Esophagus (tissue), 2 donors: ENCODE measurements at regions not wholly inside any gene's neighbourhood (a gene's known extent, or its start where the extent isn't known, plus 50 kb on each side); places are given as distances from the start of the nearest gene placed in this dataset.

ENCODE experiments used
- H3K27ac ChIP-seq, 2 donors: one replicate each; pipeline ENCODE4 v1.5.1; 2013; ENCODE audit warnings: low read depth in 2 of 2, mild to moderate bottlenecking in 2 of 2, inconsistent platforms in 1 of 2, low read length in 1 of 2, moderate library complexity in 1 of 2
- H3K27me3 ChIP-seq, 2 donors: one replicate each; pipeline ENCODE4 v1.6.1; 2013; ENCODE audit warnings: low read length in 2 of 2, control low read depth in 1 of 2, mild to moderate bottlenecking in 1 of 2; ENCODE audit not compliant: insufficient read depth in 2 of 2, control insufficient read depth in 1 of 2
- H3K36me3 ChIP-seq, 2 donors: one replicate each; pipeline ENCODE4 v1.6.1; 2013; ENCODE audit warnings: low read length in 1 of 2; ENCODE audit not compliant: control insufficient read depth in 2 of 2, insufficient read depth in 2 of 2
- H3K4me1 ChIP-seq, 2 donors: one replicate each; pipeline ENCODE4 v1.6.1; 2013; ENCODE audit warnings: low read length in 1 of 2; ENCODE audit not compliant: control insufficient read depth in 2 of 2, insufficient read depth in 2 of 2
- H3K4me3 ChIP-seq, 2 donors: one replicate each; pipeline ENCODE4 v1.5.1; 2013; ENCODE audit warnings: low read length in 2 of 2, mild to moderate bottlenecking in 2 of 2, low read depth in 1 of 2, moderate library complexity in 1 of 2
- H3K9me3 ChIP-seq, 2 donors: one replicate each; pipeline ENCODE4 v1.6.1; 2013; ENCODE audit warnings: mild to moderate bottlenecking in 2 of 2, low read depth in 1 of 2, low read length in 1 of 2, moderate library complexity in 1 of 2; ENCODE audit not compliant: control insufficient read depth in 2 of 2, insufficient read depth in 1 of 2
- WGBS, 2 donors: extraction: QIAGEN DNeasy Blood & Tissue Kit; methylation state at CpG; one replicate each; pipeline ENCODE4 v1.1.7; 2013; 5-methylcytosine and 5-hydroxymethylcytosine counted together
- donor health status: healthy with polysubstance abuse.
- donor health status: Bipolar disorder and iron deficiency.

DNA sequence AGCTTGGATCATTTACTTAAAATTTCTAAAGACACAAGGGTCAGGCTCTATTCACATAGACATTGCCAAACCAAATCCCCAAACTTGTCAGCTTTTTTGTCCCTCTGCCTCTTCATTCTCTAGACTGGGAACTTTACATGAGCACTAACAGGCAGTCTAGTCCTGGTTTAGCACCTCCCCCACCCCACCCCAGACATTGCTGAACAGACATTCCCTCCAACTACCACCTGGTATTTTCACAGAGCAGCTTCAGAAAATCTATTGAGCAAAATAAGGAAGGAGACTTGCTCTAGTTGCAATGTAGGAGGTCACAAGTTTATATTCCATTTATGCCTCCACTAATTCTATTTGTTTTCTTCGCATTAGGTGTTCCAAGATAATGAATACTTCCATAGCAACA lies 56.8 kb upstream of the AASS start:
- no peaks in the 10 kb centered on the region for H3K36me3 ChIP-seq
- H3K27ac ChIP-seq, result no peak overlapping the region
- no peak overlapping the region for H3K4me3 ChIP-seq
- no peaks in the 10 kb centered on the region for H3K27me3 ChIP-seq
- H3K4me1 ChIP-seq, result no peaks in the 10 kb centered on the region
- H3K9me3 ChIP-seq, result no peaks in the 10 kb centered on the region
- WGBS, 2 donors, result 82 to 89% methylated on average over 1 of the region's 1 CpG

- H3K4me1 ChIP-seq, result no peaks in the 10 kb centered on the region
- no peak overlapping the region for H3K27ac ChIP-seq
- H3K27me3 ChIP-seq, result no peaks in the 10 kb centered on the region
- H3K4me3 ChIP-seq, result no peak overlapping the region
- H3K9me3 ChIP-seq, result no peaks in the 10 kb centered on the region
- no peaks in the 10 kb centered on the region for H3K36me3 ChIP-seq
Observed at GRCh38 chr7:122199171-122199570, 55.1 kb upstream of the AASS start.

GRCh38 chr7:122198581-122198980 lies 54.5 kb upstream of the AASS start:
- H3K4me3 ChIP-seq, result no peak overlapping the region
- H3K27me3 ChIP-seq, result no peaks in the 10 kb centered on the region
- H3K36me3 ChIP-seq, result no peaks in the 10 kb centered on the region
- no peak overlapping the region for H3K27ac ChIP-seq
- H3K9me3 ChIP-seq, result no peaks in the 10 kb centered on the region
- no peaks in the 10 kb centered on the region for H3K4me1 ChIP-seq
- WGBS, 2 donors, result 56 to 60% methylated on average over 1 of the region's 1 CpG
